ENCODE measurements at regions not wholly inside any gene's neighbourhood (a gene's known extent, or its start where the extent isn't known, plus 50 kb on each side); places are given as distances from the start of the nearest gene placed in this dataset.

GRCh38 chr13:107289540-107289939 is 721.6 kb upstream of the ARGLU1 start:
- Histone ChIP-seq H3K4me3 (ENCODE audit: low read length) (no peak overlapping the region), H3K27me3 (ENCODE audit: control insufficient read depth in 1 of 2, insufficient read depth in 2 of 2, low read length in 2 of 2) (no peaks in the 10 kb centered on the region), H3K27ac (ENCODE audit: low read depth in 1 of 2, low read length in 2 of 2) (no peak overlapping the region), H3K4me1 (ENCODE audit: insufficient read depth, low read length) (no peaks in the 10 kb centered on the region), H3K9me3 (ENCODE audit: control insufficient read depth in 1 of 2, insufficient read depth in 1 of 2, low read length in 2 of 2) (peaks cover 0 to 11% of the 10 kb centered on the region in 2 experiments), H3K36me3 (ENCODE audit: insufficient read depth, low read length) (no peaks in the 10 kb centered on the region)
- no peaks in the 10 kb centered on the region for H3K36me3 Mint-ChIP-seq (ENCODE audit: low read depth)
- DNase-seq (no peak), ATAC-seq (ENCODE audit: poor library complexity) (no peak)
- CTCF ChIA-PET: no interaction called here
- H3K9me3 Mint-ChIP-seq: peaks cover 2% of the 10 kb centered on the region
- no peaks in the 10 kb centered on the region for H3K4me1 Mint-ChIP-seq (ENCODE audit: low read depth)
- H3K4me3 Mint-ChIP-seq: no peak overlapping the region
- intact Hi-C loops (cut with DNase I, micrococcal nuclease): no loop called here
- POLR2A ChIA-PET: no interaction called here
- no peak overlapping the region for H3K27ac Mint-ChIP-seq
- TF ChIP-seq CTCF (IDR thresholded peaks at IDR 0.05): no peak
- no peaks in the 10 kb centered on the region for H3K27me3 Mint-ChIP-seq

- ATAC-seq (ENCODE audit: poor library complexity): no peak
- no peak for DNase-seq
- intact Hi-C loops (cut with DNase I, micrococcal nuclease): no loop called here
- Histone ChIP-seq H3K9me3 (ENCODE audit: control insufficient read depth in 1 of 2, insufficient read depth in 1 of 2, low read length in 2 of 2) (peaks cover 0 to 11% of the 10 kb centered on the region in 2 experiments), H3K4me1 (ENCODE audit: insufficient read depth, low read length) (no peaks in the 10 kb centered on the region), H3K27me3 (ENCODE audit: control insufficient read depth in 1 of 2, insufficient read depth in 2 of 2, low read length in 2 of 2) (no peaks in the 10 kb centered on the region), H3K27ac (ENCODE audit: low read depth in 1 of 2, low read length in 2 of 2) (no peak overlapping the region), H3K36me3 (ENCODE audit: insufficient read depth, low read length) (no peaks in the 10 kb centered on the region), H3K4me3 (ENCODE audit: low read length) (no peak overlapping the region)
- H3K36me3 Mint-ChIP-seq (ENCODE audit: low read depth): no peaks in the 10 kb centered on the region
- peaks cover 5% of the 10 kb centered on the region for H3K9me3 Mint-ChIP-seq
- no peak overlapping the region for H3K27ac Mint-ChIP-seq
- no peaks in the 10 kb centered on the region for H3K27me3 Mint-ChIP-seq
- CTCF ChIA-PET: no interaction called here
- POLR2A ChIA-PET: no interaction called here
- TF ChIP-seq CTCF (IDR thresholded peaks at IDR 0.05): no peak
- H3K4me1 Mint-ChIP-seq (ENCODE audit: low read depth): no peaks in the 10 kb centered on the region
- H3K4me3 Mint-ChIP-seq: no peak overlapping the region
These were observed 716.2 kb upstream of the ARGLU1 start for GRCh38 chr13:107284173-107284572.

- Histone ChIP-seq H3K4me1 (ENCODE audit: insufficient read depth, low read length) (no peaks in the 10 kb centered on the region), H3K36me3 (ENCODE audit: insufficient read depth, low read length) (no peaks in the 10 kb centered on the region), H3K27ac (ENCODE audit: low read depth in 1 of 2, low read length in 2 of 2) (no peak overlapping the region), H3K27me3 (ENCODE audit: control insufficient read depth in 1 of 2, insufficient read depth in 2 of 2, low read length in 2 of 2) (no peaks in the 10 kb centered on the region), H3K4me3 (ENCODE audit: low read length) (no peak overlapping the region), H3K9me3 (ENCODE audit: control insufficient read depth in 1 of 2, insufficient read depth in 1 of 2, low read length in 2 of 2) (peaks cover 0 to 3% of the 10 kb centered on the region in 2 experiments)
- no peaks in the 10 kb centered on the region for H3K4me1 Mint-ChIP-seq (ENCODE audit: low read depth)
- no peaks in the 10 kb centered on the region for H3K27me3 Mint-ChIP-seq
- no peak overlapping the region for H3K27ac Mint-ChIP-seq
- ATAC-seq (ENCODE audit: poor library complexity) (no peak), DNase-seq (no peak)
- H3K9me3 Mint-ChIP-seq: peaks cover 5% of the 10 kb centered on the region
- intact Hi-C loops (cut with DNase I, micrococcal nuclease): no loop called here
- no peaks in the 10 kb centered on the region for H3K36me3 Mint-ChIP-seq (ENCODE audit: low read depth)
- no peak overlapping the region for H3K4me3 Mint-ChIP-seq
- ChIA-PET POLR2A (no interaction called here), CTCF (no interaction called here)
- no peak for TF ChIP-seq CTCF (IDR thresholded peaks at IDR 0.05)
These were observed 710.0 kb upstream of the ARGLU1 start for GRCh38 chr13:107277911-107278310.

All from CD4-positive, alpha-beta T cell (primary cell).